GM19397 (cell line): ENCODE measurements at regions not wholly inside any gene's neighbourhood (a gene's known extent, or its start where the extent isn't known, plus 50 kb on each side); places are given as distances from the start of the nearest gene placed in this dataset.

ENCODE experiments used
- ATAC-seq: cut with Tn5 transposase; IDR thresholded peaks from one replicate; pipeline ENCODE4 v1.9.1; 2021; ENCODE audit warnings: mild to moderate bottlenecking, moderate library complexity; ENCODE audit not compliant: unreplicated experiment

DNA sequence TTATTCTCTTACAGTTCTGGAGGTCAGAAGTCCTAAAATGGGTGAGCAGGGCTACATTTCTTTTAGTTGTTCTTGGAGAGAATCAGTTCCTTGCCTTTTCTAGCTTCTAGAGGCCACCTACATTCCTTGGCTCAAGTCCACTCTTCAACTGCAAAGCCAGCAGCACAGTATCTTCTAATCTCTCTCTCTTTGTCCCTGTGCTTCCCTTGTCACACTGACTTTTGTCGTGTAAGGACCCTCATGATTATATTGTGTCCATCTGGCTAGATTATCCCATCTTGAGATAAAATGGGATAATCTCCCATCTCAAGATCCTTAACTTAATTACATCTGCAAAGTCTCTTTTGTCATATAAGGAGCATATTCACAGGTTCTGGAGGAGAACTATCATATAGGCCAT lies 359.0 kb downstream of the ADRA2A start:
- no peak for ATAC-seq

DNA sequence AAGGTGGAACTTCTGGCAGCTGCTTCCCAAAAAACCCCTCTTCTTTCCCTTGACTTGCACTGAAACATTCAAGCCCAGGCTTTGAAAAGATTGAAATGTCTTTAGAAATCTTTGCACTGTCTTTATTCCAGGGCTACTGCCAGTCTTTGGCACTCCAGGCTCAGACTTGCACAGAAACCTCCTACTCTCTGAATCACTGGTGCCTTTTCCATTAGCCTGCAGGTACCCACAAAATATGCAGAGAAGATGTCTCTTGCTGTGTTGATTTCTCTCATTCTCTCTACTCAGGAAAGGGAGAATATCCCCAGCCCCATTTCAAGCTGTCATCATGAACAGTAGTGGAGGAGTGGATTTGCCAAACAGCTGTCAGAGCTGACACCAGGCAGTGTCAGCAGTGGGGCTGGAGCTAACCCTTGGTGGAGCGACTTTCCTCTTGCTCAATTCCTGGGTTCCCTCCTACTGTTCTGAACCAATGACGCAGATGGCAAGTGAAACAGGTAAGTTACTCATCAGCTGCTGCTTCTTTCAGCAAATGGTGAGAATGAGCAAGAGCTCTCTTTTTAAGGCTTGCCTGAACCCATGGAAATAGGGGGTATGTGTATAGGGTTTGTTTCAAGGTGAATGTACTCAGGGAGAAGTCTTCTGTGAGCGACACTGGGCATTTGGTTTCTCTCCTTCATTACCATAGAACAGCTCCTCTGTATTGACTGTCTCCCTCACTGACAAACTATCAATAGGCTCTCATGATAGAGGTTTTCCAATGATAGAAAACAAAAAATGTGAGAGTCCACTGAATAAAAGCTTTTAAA lies 362.4 kb downstream of the ADRA2A start:
- ATAC-seq, result no peak

DNA sequence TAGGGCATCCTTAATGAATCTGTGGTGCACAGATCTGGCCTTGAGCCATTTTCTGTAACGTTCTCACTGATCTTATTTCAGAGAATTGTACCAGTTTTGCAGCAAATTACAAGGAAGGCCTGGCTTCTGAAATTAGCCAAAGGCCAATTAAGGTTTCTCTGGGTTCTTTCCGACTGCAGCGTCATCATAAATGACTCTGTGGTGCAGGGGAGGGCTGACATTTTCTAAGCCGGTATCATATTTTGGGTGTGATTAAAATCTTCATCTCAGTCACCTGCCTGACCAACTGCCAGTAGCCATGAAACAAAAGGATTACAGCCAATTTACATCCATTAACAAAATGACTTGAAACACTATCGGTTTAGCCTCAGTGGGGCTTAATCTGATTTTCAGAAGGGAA lies 363.7 kb downstream of the ADRA2A start:
- ATAC-seq, result no peak

DNA sequence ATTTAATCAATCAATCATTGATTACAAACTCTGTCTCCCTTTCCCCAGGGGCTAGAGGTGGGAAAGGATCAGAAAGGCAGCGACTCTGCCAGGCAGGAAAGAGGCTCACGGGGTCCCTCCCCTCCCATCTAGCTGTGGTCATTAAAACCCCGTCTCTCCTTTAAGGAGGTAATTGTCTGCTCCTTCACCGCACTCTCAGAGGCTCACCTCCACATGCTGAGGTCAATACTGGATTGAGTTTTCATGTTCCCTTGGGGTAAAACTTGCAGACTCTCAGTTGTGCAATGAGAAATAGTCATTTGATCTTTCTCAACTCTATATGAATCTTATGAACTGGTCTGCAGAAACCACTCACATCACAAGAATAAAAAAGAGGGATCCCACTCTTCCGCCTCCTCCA lies 368.8 kb downstream of the ADRA2A start:
- no peak for ATAC-seq

DNA sequence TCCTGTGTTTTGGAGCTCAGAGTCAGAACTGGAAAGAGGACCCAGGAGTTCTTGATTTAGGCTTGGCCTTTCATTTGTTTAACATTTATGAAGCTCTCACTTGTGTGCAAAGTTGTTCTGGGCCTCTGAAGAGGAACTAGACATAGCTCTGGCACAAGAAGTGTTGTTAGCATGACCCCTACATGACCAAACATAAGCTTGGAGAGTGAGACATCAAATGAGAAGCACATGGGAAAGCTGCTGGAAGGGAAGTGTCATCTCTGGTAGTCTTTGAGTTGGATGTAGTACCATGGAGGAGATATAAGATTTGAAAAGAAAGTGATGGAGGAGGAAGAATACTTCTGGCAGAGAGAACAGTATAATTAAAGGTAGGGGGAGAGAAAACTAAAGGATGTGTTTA lies 370.1 kb downstream of the ADRA2A start:
- ATAC-seq, result no peak

DNA sequence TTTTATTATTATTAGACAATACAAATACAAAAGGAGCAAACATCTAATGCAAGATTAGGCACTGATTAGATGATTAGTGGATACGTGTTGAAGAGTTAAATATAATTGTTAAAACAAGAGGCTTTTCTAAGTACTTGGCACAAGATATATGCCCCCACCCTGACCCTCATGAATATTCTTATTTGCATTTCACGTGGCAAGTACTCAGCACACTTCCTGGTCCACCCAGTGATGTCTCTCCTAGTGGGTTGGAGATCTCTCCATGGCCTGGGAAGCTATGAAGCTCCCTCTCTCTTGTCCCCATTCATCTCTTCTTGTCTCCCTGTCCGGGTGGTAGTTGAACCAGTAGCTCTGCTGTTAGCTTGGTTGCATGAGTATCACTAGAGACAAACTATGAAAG lies 375.3 kb downstream of the ADRA2A start:
- no peak for ATAC-seq

DNA sequence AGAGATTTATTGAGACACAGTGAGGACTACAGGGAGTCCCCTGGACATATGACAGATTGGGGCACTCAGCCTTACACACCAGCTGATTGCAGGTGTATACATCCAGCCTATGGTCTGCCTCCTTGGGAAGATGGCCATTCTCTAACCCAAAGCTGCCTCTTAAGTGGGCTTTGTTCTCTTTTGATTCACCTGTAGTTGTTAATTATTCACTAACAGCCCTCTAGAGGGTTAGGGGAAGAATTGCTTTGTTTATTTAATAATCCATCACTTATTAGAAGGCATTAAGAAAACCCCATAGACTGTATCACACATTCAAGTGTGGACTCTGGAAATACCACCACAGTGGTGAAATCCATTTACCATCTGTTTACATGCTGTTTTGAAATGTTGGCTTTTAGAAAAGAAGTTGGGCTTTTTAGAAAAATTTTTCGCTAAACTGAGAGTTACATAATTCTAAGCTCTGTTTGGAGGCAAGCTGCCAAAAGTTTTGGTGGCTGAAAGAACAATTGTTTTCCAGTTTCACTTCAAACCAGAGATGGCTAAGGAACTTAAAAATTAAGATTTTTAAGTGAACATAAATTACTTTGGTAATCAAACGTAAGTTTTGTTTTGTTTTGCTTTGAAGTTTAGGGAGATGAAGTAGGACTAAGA lies 379.1 kb downstream of the ADRA2A start:
- ATAC-seq, result no peak

DNA sequence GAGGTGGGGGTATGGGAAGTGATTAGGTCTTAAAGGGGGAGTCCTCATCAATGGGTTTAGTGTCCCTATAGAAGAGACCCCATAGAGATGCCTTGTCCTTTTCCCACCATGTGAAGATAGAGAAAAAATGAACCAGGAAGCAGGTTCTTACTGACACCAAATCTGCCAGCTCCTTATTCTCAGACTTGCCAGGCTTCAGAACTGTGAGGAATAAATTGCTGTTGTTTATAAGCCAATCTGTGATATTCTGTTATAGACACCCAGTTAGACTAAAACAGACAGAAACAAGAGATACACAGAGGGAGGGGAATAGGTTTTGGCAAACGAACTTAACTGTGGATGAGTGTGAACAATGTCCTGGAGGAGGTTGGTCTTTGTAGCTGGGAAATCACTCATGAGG lies 381.4 kb downstream of the ADRA2A start:
- ATAC-seq, result no peak

DNA sequence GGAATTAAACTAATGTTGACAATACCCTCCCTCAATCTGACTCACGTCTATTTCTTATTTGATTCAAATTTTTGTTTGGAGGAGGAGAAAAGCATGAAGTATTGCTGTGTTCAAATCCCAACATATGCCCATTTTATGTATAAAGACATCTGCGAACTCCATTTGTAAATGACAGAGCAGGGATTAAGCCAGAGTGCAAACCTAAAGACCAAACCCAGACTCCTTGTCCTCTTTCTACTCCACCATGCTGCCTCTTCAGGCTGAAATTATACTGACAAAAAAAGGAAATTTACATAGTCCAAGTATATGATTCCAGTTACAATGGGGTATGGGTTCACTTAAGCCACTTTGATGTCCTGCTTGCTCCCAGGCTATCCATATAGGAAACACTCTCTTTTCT lies 383.1 kb downstream of the ADRA2A start:
- no peak for ATAC-seq

DNA sequence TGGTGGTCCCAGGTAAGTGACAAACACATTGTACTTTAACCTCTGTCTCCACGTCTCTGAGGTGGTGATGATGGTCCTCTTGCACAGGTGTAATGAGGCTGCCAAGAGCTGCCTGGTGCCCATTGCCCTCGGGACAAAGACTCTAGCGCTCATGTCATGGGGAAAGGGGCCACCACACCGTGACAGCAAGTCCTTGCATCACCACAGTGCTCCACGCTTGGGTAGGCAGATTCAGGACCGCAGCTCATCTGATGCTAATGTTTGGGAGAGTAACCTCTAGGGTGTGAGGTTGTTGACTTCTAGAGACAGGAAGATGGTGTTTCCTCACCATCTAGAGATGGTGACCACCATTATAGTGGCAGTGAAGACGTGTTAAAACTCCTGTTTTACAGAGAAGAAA lies 395.6 kb downstream of the ADRA2A start:
- ATAC-seq, result no peak

DNA sequence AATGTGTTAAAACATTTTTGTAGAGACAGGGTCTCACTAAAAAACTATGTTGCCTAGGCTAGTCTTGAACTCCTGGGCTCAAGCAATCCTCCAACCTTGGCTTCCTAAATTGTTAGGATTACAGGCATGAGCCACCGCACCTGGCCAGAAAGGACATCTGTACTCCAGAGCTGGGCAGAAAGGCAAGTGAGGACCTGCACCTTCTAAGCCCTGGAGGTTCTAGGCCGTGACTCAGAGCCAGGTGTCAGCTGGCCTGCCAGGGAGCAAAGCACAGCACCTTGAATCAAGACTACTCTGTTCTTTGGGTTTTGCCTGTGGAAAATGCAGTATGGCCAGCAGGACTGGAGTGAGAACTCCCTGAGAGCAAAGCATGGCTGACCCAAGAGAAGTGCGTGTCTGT lies 396.5 kb downstream of the ADRA2A start:
- no peak for ATAC-seq

DNA sequence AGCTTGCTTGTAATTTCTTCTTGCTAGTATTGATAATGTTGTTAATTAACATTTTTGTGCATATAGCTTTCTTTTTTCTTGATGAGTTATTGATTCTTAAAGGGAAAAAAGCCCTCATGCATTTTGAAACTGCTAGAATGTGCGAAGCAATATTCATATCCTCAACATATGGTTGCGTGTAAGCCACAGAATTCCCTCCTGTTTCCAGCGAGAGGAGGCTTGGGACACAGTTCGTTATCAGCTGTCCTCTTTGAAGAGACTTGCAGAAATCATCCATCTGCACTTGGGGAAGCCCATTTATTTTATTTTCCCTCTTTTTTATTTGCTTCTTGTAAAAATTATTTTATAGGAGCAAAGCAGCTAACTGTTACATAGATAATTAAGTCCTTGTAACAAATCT lies 398.0 kb downstream of the ADRA2A start:
- ATAC-seq, result no peak

DNA sequence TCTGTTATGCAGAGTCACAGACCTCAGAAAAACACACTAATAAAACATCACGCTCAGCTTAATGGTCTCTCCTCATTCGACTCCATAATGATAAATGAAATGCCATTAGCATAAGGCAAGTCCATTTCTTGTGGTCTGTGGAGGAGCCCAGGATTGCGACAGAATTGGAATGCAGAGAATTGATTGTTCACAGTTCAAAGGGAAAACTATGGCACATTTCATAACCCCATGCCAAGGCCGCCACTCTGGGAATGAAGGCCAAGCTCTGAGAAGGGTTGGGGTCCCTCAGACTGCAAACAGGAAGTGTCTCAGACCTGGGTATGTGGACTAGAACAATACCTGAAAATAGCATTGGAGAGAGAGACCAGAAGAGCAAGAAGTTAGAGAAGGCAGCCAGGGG lies 398.9 kb downstream of the ADRA2A start:
- no peak for ATAC-seq

DNA sequence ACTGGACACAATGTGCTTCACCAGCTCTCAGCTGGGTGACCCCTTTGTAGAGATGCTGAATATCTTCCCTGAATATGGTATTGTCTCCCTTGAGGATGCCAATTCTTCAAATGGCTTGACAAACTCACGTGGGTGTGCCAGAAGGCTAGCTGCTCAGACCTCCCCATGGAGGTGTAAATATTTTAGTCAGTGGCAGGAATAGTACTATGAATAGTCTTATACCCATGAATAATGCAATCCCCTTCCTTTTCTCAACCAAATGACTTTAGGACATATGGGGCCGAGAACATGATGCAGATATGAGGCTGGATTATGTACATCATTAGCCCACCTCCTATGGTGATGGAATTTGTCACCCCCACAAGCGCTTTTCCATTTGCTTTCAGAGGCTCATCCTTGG lies 401.8 kb downstream of the ADRA2A start:
- ATAC-seq, result no peak

DNA sequence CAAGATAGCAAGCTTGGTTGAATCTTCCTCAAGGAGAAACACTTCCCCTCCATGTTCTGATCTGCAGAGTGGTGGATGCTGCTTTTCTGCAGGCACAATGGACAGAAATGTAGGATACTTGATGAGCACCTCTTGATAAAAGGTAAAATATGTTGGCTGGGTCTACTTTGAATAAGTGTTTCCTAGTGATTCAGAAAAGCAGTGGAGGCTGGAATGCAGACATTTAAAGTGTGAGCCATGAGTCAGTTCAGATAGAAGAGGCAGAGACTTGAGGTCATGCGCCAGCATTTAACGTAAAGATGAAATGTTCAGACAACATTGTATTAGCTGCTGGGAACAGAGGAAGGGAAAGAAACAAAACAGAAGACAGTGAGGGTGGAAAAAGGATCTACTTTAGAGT lies 403.1 kb downstream of the ADRA2A start:
- no peak for ATAC-seq

DNA sequence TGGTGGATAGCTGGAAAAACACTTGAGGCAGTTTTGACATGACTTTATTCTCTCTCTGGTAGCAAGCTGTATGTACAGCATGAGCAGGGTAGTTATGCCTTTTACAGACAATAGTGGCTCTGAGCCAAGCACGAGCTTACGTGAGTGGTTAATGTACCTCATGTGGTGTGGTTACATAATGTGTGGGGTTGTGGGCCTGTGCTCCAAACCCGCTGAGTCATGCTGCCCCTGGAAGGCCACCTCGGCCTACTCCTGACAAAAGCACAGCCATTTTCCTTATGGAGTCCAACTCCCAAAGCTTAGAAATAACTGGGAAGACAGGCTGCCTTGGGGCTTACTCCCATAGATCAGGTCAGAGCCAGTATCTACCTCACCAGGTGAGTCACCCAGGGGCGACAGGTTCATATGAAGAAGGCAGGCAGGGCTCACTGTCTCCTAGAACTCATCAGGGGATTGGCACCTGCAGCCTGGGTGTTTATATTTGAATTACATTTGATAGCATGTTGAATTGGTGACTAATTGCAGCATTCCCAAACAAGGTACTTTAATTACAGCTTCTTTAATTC lies 404.5 kb downstream of the ADRA2A start:
- ATAC-seq, result no peak

DNA sequence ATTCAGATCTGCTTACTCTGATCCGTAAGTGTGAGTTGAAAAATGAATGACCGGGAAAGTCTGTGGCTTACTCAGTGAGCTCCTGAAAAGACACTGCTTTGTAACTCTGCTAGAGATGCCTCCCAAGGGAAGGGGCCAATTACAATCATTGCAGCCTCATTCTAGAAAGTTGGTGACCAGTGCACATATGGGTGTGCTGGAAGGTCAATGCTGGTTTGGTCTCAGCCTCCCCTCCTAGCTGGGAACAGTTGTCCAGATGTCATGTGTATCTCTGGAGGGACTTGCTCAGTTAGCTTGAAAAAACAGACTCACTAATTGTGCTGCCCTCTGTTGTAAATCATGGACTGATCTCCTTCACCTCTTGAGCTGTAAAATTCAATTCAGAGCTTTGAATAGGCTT lies 405.0 kb downstream of the ADRA2A start:
- no peak for ATAC-seq

DNA sequence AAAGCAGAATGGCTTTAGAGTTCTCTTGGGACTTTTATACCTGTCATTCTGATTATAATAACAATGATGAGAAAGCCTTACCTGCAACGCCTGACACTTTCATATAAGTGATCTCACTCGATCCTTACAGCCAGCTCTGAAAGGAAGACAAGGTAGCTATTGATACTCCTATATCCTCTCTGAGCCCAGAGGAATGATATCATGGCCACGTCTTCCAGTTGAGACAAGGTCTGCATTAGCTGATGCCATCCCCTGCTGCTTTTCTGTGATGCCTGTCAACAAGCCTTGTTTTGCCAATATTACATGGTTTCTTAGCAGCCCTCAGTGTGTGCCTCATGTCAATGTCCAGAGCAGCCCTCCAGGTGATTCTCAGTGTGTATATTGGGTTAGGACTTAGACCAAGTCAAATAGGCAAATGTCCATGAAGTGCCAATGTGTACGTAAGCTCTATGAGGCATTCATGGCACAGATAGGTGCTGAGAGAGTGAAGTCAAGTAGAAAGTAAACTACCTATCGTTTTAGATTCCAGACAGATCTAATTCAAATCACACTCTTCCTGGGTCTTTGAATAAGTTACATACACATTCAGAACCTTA lies 405.9 kb downstream of the ADRA2A start:
- ATAC-seq, result no peak

DNA sequence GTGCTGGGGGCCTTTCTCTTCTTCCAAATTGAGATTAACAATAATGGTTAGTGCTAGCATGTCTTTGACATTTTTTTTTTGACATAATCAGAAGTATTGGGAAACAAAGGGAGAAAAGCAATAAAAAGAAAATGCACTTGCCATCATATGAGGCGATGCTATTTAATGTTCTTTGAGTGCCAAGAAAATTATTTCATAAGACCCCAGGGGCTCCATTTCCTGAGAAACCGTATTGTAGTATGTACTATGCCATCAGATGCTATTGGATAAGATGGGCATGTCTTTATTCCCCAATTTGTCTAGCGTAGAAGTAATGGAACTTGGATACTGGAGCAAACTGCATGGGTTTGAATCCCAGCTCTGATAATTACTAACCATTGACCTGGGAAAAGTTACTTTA lies 408.9 kb downstream of the ADRA2A start:
- no peak for ATAC-seq

DNA sequence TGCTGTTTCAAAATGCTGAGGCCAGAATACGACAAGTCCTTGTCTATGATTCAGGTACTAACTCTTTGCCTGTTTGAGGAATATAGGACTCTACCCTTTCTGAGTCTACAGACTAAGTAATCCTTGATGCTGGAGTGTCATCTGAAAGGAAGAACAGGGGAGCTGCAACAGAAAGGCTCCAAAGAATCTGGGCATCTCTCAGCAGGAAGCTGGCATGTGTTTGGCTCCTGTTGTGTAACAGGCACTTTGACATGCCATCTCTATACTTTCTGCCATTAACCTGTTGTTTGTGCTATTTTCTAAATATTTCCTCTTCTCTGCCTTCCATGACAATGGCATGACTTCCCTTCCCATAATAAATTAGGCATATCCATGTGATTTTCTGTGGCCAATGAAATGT lies 409.5 kb downstream of the ADRA2A start:
- no peak for ATAC-seq

DNA sequence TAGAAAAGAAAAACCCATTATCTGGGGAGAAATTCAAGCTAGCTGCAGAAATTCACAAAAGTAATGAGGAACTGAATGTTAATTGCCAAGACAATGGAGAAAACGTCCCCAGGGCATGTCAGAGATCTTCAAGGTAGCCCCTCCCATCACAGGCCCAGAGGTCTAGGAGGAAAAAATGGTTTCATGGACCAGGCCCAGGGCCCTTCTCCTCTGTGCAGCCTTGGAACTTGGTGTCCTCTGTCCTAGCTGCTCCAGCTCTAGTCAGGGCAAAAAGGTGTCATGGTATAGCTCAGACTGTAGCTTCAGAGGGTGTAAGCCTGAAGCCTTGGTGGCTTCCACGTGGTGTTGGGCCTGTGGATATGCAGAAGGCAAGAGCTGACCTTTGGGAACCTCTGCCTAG lies 411.8 kb downstream of the ADRA2A start:
- no peak for ATAC-seq

DNA sequence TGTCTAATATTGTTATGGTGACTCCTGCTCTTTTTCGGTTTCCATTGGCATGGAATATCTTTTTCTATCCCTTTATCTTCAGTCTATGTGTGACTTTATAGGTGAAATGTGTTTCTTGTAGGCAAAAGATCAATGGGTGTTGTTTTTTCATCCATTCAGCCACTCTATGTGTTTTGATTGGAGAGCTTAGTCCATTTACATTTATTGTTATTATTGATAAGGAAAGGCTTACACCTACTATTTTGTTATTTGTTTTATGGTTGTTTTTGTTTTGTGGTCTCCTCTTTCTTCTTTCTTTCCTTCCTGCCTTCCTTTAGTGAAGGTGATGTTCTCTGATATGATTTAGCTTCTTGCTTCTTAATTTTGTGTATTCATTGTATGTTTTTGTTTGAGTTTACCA lies 414.3 kb downstream of the ADRA2A start:
- no peak for ATAC-seq
